ENCODE measurements at regions not wholly inside any gene's neighbourhood (a gene's known extent, or its start where the extent isn't known, plus 50 kb on each side); places are given as distances from the start of the nearest gene placed in this dataset.

- DNase-seq, result no peak
Measured at GRCh38 chr7:117929237-117929636, 56.0 kb upstream of the CTTNBP2 start.

GRCh38 chr7:117931314-117931713 is 58.1 kb upstream of the CTTNBP2 start:
- DNase-seq, result no peak

GRCh38 chr7:117937049-117937752 is 64.0 kb upstream of the CTTNBP2 start:
- DNase-seq, result no peak

- DNase-seq, result no peak
Measured at GRCh38 chr7:117937753-117938483, 64.7 kb upstream of the CTTNBP2 start.

- no peak for DNase-seq
Measured at GRCh38 chr7:117941138-117941810, 68.0 kb upstream of the CTTNBP2 start.

GRCh38 chr7:117942780-117943179 is 69.5 kb upstream of the CTTNBP2 start:
- DNase-seq, result no peak

GRCh38 chr7:117944886-117945285 is 71.6 kb upstream of the CTTNBP2 start:
- DNase-seq, result no peak

GRCh38 chr7:117946151-117946633 is 73.0 kb upstream of the CTTNBP2 start:
- no peak for DNase-seq

- DNase-seq, result no peak
Measured at GRCh38 chr7:117949232-117949631, 76.0 kb upstream of the CTTNBP2 start.

GRCh38 chr7:117950601-117951260 is 77.5 kb upstream of the CTTNBP2 start:
- no peak for DNase-seq

- DNase-seq, result no peak
Measured at GRCh38 chr7:117951285-117951684, 78.0 kb upstream of the CTTNBP2 start.

- no peak for DNase-seq
Measured at GRCh38 chr7:117951691-117952280, 78.5 kb upstream of the CTTNBP2 start.

GRCh38 chr7:117955046-117955445 is 81.8 kb upstream of the CTTNBP2 start:
- no peak for DNase-seq

GRCh38 chr7:117960351-117960750 is 87.1 kb upstream of the CTTNBP2 start:
- DNase-seq, result no peak

GRCh38 chr7:117961235-117961634 is 88.0 kb upstream of the CTTNBP2 start:
- DNase-seq, result no peak

GRCh38 chr7:117962366-117962994 is 89.2 kb upstream of the CTTNBP2 start:
- no peak for DNase-seq

- no peak for DNase-seq
Measured at GRCh38 chr7:117963264-117964197, 90.3 kb upstream of the CTTNBP2 start.

GRCh38 chr7:117970801-117971200 is 97.6 kb upstream of the CTTNBP2 start:
- DNase-seq, result no peak

GRCh38 chr7:117971556-117972244 is 98.5 kb upstream of the CTTNBP2 start:
- DNase-seq, result no peak

GRCh38 chr7:117972606-117973005 is 99.4 kb upstream of the CTTNBP2 start:
- DNase-seq, result no peak

GRCh38 chr7:117973975-117974374 is 100.7 kb upstream of the CTTNBP2 start:
- no peak for DNase-seq
